DND-41 (cell line): ENCODE measurements at regions not wholly inside any gene's neighbourhood (a gene's known extent, or its start where the extent isn't known, plus 50 kb on each side); places are given as distances from the start of the nearest gene placed in this dataset.

ENCODE experiments used
- CTCF ChIP-seq: IDR thresholded peaks from 2 replicates; pipeline ENCODE4 v1.5.1; 2012; ENCODE audit warnings: borderline replicate concordance, low read length, moderate library complexity, mild to moderate bottlenecking; ENCODE audit not compliant: poor library complexity, severe bottlenecking; ENCODE audit errors: extremely low read depth
- EZH2 ChIP-seq: IDR thresholded peaks from 3 replicates; pipeline ENCODE4 v1.6.1; 2012; ENCODE audit warnings: borderline replicate concordance, low read depth, mild to moderate bottlenecking, moderate library complexity, low read length, inconsistent platforms; ENCODE audit not compliant: severe bottlenecking

- TF ChIP-seq CTCF, result no peak
- no peak for TF ChIP-seq EZH2
Measured at GRCh38 chr17:77296769-77297409, 156.1 kb downstream of the SEC14L1 start.
